Endodermal cell (in vitro differentiated cells): ENCODE measurements at regions not wholly inside any gene's neighbourhood (a gene's known extent, or its start where the extent isn't known, plus 50 kb on each side); places are given as distances from the start of the nearest gene placed in this dataset.

Experiments used
- DNase-seq: peaks from one replicate; pipeline ENCODE4 v3.0.0-alpha.2; 2017
- H3K27ac ChIP-seq: 2 replicates; pipeline ENCODE4 v1.5.1; 2013; ENCODE audit warnings: mild to moderate bottlenecking, low read depth, low read length, moderate library complexity
- H3K27me3 ChIP-seq: 2 replicates; pipeline ENCODE4 v1.6.1; 2013; ENCODE audit warnings: mild to moderate bottlenecking, low read length, moderate library complexity; ENCODE audit not compliant: insufficient read depth, control insufficient read depth, poor library complexity, severe bottlenecking
- H3K36me3 ChIP-seq: 2 replicates; pipeline ENCODE4 v1.7.0; 2013; ENCODE audit warnings: mild to moderate bottlenecking, low read length, moderate library complexity; ENCODE audit not compliant: control insufficient read depth, insufficient read depth
- H3K4me1 ChIP-seq: one replicate; pipeline ENCODE4 v1.7.0; 2013; ENCODE audit warnings: low read length; ENCODE audit not compliant: control insufficient read depth, insufficient read depth
- H3K4me3 ChIP-seq: 2 replicates; pipeline ENCODE4 v1.5.1; 2013; ENCODE audit warnings: mild to moderate bottlenecking, low read length, moderate library complexity
- H3K9ac ChIP-seq: 2 replicates; pipeline ENCODE4 v1.6.1; 2013; ENCODE audit warnings: mild to moderate bottlenecking, low read length, moderate library complexity; ENCODE audit not compliant: poor library complexity, severe bottlenecking; ENCODE audit errors: extremely low read depth
- H3K9me3 ChIP-seq: 2 replicates; pipeline ENCODE4 v1.6.1; 2013; ENCODE audit warnings: mild to moderate bottlenecking, low read length, moderate library complexity; ENCODE audit not compliant: control insufficient read depth
- H3K27ac Mint-ChIP-seq: 2 replicates; pipeline ENCODE4 v1.8.0; 2020; ENCODE audit warnings: mixed read lengths
- H3K27me3 Mint-ChIP-seq: 2 replicates; pipeline ENCODE4 v1.8.0; 2021; ENCODE audit warnings: mild to moderate bottlenecking, mixed read lengths; ENCODE audit not compliant: insufficient read depth
- H3K36me3 Mint-ChIP-seq: 2 replicates; pipeline ENCODE4 v1.8.0; 2020; ENCODE audit warnings: low read depth, mixed read lengths
- H3K4me1 Mint-ChIP-seq: 2 replicates; pipeline ENCODE4 v1.8.0; 2020; ENCODE audit warnings: mixed read lengths
- H3K4me3 Mint-ChIP-seq: 2 replicates; pipeline ENCODE4 v1.8.0; 2020; ENCODE audit warnings: mild to moderate bottlenecking, moderate library complexity, mixed read lengths
- H3K9me3 Mint-ChIP-seq: 2 replicates; pipeline ENCODE4 v1.8.0; 2020; ENCODE audit warnings: mild to moderate bottlenecking, mixed read lengths
- WGBS, 2 experiments: methylation state at CpG; one replicate each; pipeline versions ENCODE4 v1.1.5 to v1.1.7; 2013; ENCODE audit warnings: missing lambda C conversion rate in 2 of 2, mixed read lengths in 1 of 2; ENCODE audit not compliant: insufficient coverage in 1 of 2, insufficient read length in 1 of 2; 5-methylcytosine and 5-hydroxymethylcytosine counted together
- TF ChIP-seq, protein P1 (sequence below): fragments of 200-600 bp; sonication (generic); conservative IDR thresholded peaks from 2 replicates; pipeline ENCODE4 v1.5.0; 2021; ENCODE audit warnings: antibody characterized with exemption, mild to moderate bottlenecking

DNA sequence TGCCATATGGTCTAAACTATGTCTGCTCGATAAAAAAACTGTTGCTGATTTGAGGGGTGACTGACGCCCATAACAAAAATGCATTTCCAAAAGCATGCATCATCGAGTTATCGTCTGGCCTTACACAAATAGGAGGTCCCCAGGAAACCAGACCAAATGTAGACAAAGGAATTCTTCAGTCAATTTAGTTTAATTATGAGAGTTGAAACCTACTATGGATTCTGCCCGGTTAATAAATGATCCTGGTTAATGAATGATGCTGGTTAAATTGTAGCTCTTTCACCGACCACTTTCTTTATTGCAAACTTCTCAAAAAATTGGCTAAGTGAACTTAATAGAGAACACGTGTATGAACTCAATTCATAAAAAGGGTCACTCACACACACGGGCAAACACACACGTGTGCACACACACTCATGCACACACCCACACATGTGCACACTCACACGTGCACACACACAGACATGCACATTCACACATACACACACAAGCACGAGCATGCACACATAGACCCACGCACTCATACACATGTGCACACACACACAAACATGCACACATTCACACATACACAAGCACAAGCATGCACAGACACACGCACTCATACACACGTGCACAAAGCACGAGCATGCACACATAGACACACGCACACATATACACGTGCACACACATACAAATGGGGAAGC, 59.0 kb upstream of the SALL3 start:
- WGBS, 2 experiments, result 90 to 91% methylated on average over 7 to 16 of the region's 17 CpGs
- DNase-seq, result no peak
- TF ChIP-seq, protein P1, sequence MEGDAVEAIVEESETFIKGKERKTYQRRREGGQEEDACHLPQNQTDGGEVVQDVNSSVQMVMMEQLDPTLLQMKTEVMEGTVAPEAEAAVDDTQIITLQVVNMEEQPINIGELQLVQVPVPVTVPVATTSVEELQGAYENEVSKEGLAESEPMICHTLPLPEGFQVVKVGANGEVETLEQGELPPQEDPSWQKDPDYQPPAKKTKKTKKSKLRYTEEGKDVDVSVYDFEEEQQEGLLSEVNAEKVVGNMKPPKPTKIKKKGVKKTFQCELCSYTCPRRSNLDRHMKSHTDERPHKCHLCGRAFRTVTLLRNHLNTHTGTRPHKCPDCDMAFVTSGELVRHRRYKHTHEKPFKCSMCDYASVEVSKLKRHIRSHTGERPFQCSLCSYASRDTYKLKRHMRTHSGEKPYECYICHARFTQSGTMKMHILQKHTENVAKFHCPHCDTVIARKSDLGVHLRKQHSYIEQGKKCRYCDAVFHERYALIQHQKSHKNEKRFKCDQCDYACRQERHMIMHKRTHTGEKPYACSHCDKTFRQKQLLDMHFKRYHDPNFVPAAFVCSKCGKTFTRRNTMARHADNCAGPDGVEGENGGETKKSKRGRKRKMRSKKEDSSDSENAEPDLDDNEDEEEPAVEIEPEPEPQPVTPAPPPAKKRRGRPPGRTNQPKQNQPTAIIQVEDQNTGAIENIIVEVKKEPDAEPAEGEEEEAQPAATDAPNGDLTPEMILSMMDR, result no peak
- Histone ChIP-seq H3K9me3 (no peaks in the 10 kb centered on the region), H3K27ac (no peak overlapping the region), H3K27me3 (no peaks in the 10 kb centered on the region), H3K36me3 (no peaks in the 10 kb centered on the region), H3K4me1 (no peaks in the 10 kb centered on the region), H3K9ac (no peak overlapping the region), H3K4me3 (no peak overlapping the region)
- Mint-ChIP-seq H3K4me1 (no peaks in the 10 kb centered on the region), H3K27ac (no peak overlapping the region), H3K36me3 (no peaks in the 10 kb centered on the region), H3K4me3 (no peak overlapping the region), H3K27me3 (peaks cover 2% of the 10 kb centered on the region), H3K9me3 (peaks cover 3% of the 10 kb centered on the region)

DNA sequence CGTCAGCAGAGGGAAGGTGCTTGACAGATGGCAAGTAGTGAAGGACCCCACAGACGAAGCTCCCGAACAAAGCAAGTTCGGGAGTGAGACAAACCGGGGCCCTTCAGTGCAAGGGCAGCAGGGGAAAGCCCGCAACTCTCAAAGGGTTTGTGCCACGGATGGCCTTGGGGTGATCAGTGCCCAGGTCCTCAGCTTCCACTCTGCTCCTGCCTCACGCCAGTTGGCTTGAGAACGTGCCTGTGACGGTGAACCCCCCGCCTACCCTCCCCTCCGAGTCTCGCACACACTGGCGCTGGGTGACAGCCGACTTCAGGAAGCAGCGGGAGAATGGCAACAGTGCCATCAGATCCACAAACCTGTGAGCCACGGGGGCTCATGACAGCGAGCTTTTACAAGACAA, 56.8 kb upstream of the SALL3 start:
- Histone ChIP-seq H3K9ac (no peak overlapping the region), H3K27ac (no peak overlapping the region), H3K36me3 (no peaks in the 10 kb centered on the region), H3K9me3 (no peaks in the 10 kb centered on the region), H3K4me1 (no peaks in the 10 kb centered on the region), H3K4me3 (no peak overlapping the region), H3K27me3 (no peaks in the 10 kb centered on the region)
- Mint-ChIP-seq H3K27ac (no peak overlapping the region), H3K4me1 (no peaks in the 10 kb centered on the region), H3K36me3 (no peaks in the 10 kb centered on the region), H3K4me3 (no peak overlapping the region), H3K9me3 (no peaks in the 10 kb centered on the region), H3K27me3 (peaks cover 2% of the 10 kb centered on the region)
- WGBS, 2 experiments, result 92% methylated on average over 14 to 18 of the region's 18 CpGs
- TF ChIP-seq, protein P1, result no peak
- DNase-seq, result no peak

DNA sequence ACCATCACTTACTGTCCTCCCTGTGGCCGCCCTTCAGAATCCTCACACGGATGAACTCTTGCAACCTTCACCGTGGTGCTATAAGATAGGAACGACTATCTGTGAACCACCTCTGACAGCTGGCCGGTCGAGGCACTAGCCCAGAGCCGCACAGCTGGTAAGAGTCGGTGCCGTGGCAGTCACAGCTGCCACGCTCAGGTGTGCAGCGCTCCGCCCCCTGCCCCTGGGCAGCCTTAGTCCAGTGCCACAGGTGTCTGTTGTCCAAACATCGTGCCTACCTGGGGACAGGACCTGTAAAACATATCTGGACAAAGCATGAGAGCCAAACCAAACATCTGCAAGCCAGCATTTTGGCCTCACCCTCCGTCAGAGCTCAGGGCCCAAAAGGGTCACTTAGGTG, 55.3 kb upstream of the SALL3 start:
- 93 to 97% methylated on average over 13 to 14 of the region's 14 CpGs for whole genome bisulfite sequencing, 2 experiments
- H3K4me1 Mint-ChIP-seq, result no peaks in the 10 kb centered on the region
- DNase-seq, result no peak
- Histone ChIP-seq H3K27ac (no peak overlapping the region), H3K9me3 (no peaks in the 10 kb centered on the region), H3K4me3 (no peak overlapping the region), H3K27me3 (no peaks in the 10 kb centered on the region), H3K9ac (no peak overlapping the region), H3K4me1 (no peaks in the 10 kb centered on the region), H3K36me3 (no peaks in the 10 kb centered on the region)
- H3K27ac Mint-ChIP-seq, result no peak overlapping the region
- no peaks in the 10 kb centered on the region for H3K36me3 Mint-ChIP-seq
- TF ChIP-seq, protein P1, result no peak
- no peak overlapping the region for H3K4me3 Mint-ChIP-seq
- H3K27me3 Mint-ChIP-seq, result peaks cover 2% of the 10 kb centered on the region
- H3K9me3 Mint-ChIP-seq, result no peaks in the 10 kb centered on the region
